NCI-H748 (cell line): ENCODE measurements at regions not wholly inside any gene's neighbourhood (a gene's known extent, or its start where the extent isn't known, plus 50 kb on each side); places are given as distances from the start of the nearest gene placed in this dataset.
A peak's percentile ranks its signal among the peaks of the same experiment; 100 is the strongest.
"Not testable (repeated sequence)": the region's sequence is repeated elsewhere in the genome, so short reads cannot be mapped to it uniquely, and the experiment has no call there.

Experiments
- DNase-seq: peaks from one replicate; lab custom pipeline; 2025; ENCODE audit not compliant: unreplicated experiment; lab: John Stamatoyannopoulos, UW

- DNase-seq, result peak; percentile 57
These were observed 575.6 kb downstream of the ARL4A start for GRCh38 chr7:13262929-13263530.

- DNase-seq, result no peak
These were observed 577.8 kb downstream of the ARL4A start for GRCh38 chr7:13265271-13265670.

GRCh38 chr7:13274205-13274604 lies 586.8 kb downstream of the ARL4A start:
- not testable (repeated sequence) for DNase-seq

- DNase-seq, result peak; percentile 24
These were observed 589.5 kb downstream of the ARL4A start for GRCh38 chr7:13276977-13277376.

- DNase-seq, result no peak
These were observed 590.6 kb downstream of the ARL4A start for GRCh38 chr7:13278020-13278419.

GRCh38 chr7:13279854-13280435 lies 592.5 kb downstream of the ARL4A start:
- DNase-seq, result peak; percentile 63

GRCh38 chr7:13282377-13282980 lies 595.0 kb downstream of the ARL4A start:
- peak; percentile 62 for DNase-seq

GRCh38 chr7:13286916-13287315 lies 599.5 kb downstream of the ARL4A start:
- DNase-seq, result no peak

GRCh38 chr7:13288516-13288915 lies 601.1 kb downstream of the ARL4A start:
- DNase-seq, result no peak

GRCh38 chr7:13290975-13291374 lies 603.5 kb downstream of the ARL4A start:
- no peak for DNase-seq

GRCh38 chr7:13293264-13294002 lies 606.0 kb downstream of the ARL4A start:
- no peak for DNase-seq

- no peak for DNase-seq
These were observed 619.6 kb downstream of the ARL4A start for GRCh38 chr7:13307040-13307439.

GRCh38 chr7:13308423-13308822 lies 621.0 kb downstream of the ARL4A start:
- DNase-seq, result no peak

- no peak for DNase-seq
These were observed 622.1 kb downstream of the ARL4A start for GRCh38 chr7:13309535-13309934.

GRCh38 chr7:13312307-13312706 lies 624.9 kb downstream of the ARL4A start:
- peak; percentile 49 for DNase-seq

GRCh38 chr7:13320333-13320732 lies 632.9 kb downstream of the ARL4A start:
- DNase-seq, result no peak

GRCh38 chr7:13321316-13321715 lies 633.9 kb downstream of the ARL4A start:
- DNase-seq, result no peak

- peak; percentile 86 for DNase-seq
These were observed 634.7 kb downstream of the ARL4A start for GRCh38 chr7:13322126-13322525.

- peak; percentile 39 for DNase-seq
These were observed 640.2 kb downstream of the ARL4A start for GRCh38 chr7:13327669-13328068.

GRCh38 chr7:13333371-13333770 lies 645.9 kb downstream of the ARL4A start:
- DNase-seq, result no peak

GRCh38 chr7:13336227-13336626 lies 648.8 kb downstream of the ARL4A start:
- DNase-seq, result no peak

GRCh38 chr7:13352677-13353076 lies 636.8 kb downstream of the ETV1 start:
- DNase-seq, result no peak
